ENCODE measurements at regions not wholly inside any gene's neighbourhood (a gene's known extent, or its start where the extent isn't known, plus 50 kb on each side); places are given as distances from the start of the nearest gene placed in this dataset.

DNA sequence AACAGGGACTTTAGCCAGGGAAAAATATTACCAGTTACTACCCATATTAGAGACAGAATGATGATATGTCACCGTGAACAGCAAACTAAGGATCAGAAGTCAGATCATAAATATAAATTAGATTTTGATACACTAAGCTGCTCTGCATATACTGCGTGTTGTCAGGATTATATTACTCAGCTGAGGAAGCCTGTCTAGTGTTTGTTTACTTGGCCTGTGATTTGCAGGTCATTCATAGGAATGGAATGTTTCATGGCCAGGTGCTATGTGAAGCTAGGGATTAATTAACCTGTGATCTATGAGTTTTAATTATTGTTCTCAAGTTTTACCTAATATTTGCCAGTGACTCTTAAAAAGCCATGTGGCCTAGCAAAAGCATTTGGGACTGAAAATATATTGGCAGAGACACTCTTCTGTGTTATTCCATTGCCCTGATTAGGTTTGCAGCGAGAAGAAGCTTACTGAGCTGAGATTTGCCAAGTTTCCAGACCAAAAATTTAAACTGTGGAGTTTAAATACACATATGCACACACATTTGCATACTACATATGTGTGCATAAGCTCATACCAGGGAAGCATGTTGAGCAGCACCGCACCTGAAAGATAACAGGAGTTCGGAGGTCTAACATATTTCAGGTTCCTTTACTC lies 496.3 kb upstream of the GRIA1 start:
- Mint-ChIP-seq H3K4me1 (no peaks in the 10 kb centered on the region), H3K27me3 (no peaks in the 10 kb centered on the region), H3K9me3 (peaks cover 4% of the 10 kb centered on the region), H3K36me3 (ENCODE audit: low read depth) (no peaks in the 10 kb centered on the region), H3K4me3 (no peak overlapping the region), H3K27ac (no peak overlapping the region)
- intact Hi-C loops (cut with micrococcal nuclease): no loop called here
- ATAC-seq (ENCODE audit: low read depth) (no peak), DNase-seq (no peak)
- POLR2A ChIA-PET: no interaction called here
- TF ChIP-seq, protein P1, sequence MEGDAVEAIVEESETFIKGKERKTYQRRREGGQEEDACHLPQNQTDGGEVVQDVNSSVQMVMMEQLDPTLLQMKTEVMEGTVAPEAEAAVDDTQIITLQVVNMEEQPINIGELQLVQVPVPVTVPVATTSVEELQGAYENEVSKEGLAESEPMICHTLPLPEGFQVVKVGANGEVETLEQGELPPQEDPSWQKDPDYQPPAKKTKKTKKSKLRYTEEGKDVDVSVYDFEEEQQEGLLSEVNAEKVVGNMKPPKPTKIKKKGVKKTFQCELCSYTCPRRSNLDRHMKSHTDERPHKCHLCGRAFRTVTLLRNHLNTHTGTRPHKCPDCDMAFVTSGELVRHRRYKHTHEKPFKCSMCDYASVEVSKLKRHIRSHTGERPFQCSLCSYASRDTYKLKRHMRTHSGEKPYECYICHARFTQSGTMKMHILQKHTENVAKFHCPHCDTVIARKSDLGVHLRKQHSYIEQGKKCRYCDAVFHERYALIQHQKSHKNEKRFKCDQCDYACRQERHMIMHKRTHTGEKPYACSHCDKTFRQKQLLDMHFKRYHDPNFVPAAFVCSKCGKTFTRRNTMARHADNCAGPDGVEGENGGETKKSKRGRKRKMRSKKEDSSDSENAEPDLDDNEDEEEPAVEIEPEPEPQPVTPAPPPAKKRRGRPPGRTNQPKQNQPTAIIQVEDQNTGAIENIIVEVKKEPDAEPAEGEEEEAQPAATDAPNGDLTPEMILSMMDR (IDR thresholded peaks at IDR 0.05): no peak
- CTCF ChIA-PET: no interaction called here

DNA sequence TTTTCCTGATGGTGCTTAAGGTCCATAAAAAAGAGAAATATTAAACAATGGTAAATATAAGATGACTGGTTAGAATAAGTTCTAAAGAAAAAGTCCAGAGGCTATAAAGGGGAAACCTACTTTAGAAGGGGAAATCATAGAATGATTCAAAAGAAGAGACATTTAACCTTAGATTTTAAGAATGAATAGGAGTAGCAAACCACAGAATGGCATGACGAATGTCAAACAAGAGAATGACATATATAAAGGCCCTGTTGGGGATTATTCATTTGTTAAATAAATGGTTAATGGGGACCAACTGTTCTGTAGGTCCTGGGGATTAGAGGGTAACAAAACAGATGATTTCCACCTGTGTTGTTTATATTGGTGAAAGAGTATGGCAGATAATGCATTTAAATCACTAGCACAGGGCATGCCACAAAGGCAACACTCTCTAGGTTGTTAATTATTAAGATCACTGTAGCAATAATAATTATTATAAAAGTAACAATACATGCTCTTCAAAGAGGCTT lies 495.2 kb upstream of the GRIA1 start:
- Mint-ChIP-seq H3K27ac (no peak overlapping the region), H3K4me3 (no peak overlapping the region), H3K4me1 (no peaks in the 10 kb centered on the region), H3K9me3 (peaks cover 4% of the 10 kb centered on the region), H3K36me3 (ENCODE audit: low read depth) (no peaks in the 10 kb centered on the region), H3K27me3 (no peaks in the 10 kb centered on the region)
- no peak for DNase-seq
- ChIA-PET CTCF (no interaction called here), POLR2A (no interaction called here)
- no peak for ATAC-seq (ENCODE audit: low read depth)
- intact Hi-C loops (cut with micrococcal nuclease): no loop called here
- TF ChIP-seq, protein P1 (IDR thresholded peaks at IDR 0.05): no peak

DNA sequence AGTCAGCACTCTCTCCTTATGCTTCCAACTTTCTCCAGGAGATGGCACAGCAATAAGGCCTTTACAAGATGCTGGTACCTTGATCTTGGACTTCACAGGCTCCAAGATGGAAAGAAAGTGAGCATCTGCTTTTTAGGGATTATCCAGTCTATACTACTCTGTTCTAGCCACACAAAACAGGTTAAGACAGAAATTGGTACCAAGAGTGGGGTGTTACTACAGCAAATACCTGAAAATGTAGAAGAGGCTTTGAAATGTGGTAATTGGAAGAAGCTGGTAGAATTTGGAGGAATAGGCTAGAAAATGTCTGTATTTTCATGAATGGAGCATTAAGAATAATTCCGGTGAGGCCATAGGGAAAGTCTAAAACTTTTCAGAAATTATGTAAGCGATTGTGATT lies 484.8 kb upstream of the GRIA1 start:
- no peak overlapping the region for H3K4me3 Mint-ChIP-seq
- intact Hi-C loops (cut with micrococcal nuclease): no loop called here
- TF ChIP-seq, protein P1 (IDR thresholded peaks at IDR 0.05): no peak
- CTCF ChIA-PET: no interaction called here
- DNase-seq: no peak
- ATAC-seq (ENCODE audit: low read depth): no peak
- H3K27me3 Mint-ChIP-seq: no peaks in the 10 kb centered on the region
- H3K36me3 Mint-ChIP-seq (ENCODE audit: low read depth): no peaks in the 10 kb centered on the region
- no peak overlapping the region for H3K27ac Mint-ChIP-seq
- peaks cover 22% of the 10 kb centered on the region for H3K9me3 Mint-ChIP-seq
- no peaks in the 10 kb centered on the region for H3K4me1 Mint-ChIP-seq
- POLR2A ChIA-PET: no interaction called here

DNA sequence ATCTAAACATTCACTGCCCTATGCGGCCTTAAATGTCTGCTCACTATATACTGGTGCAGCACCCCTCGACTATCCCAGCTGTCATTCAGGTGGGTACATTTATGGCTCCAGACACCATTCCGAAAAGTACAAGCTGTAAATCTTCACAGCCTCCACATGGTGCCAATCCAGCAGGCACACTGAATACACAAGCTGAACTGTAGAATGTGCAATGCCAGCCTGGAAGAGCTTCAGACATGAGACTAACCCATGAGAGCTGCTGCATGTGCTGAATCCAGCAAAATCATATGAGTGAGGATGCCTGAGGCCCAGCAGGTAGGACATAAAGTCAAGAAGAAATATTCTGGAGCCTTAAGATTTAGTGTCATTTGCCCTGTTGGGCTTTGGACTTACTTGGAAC lies 483.8 kb upstream of the GRIA1 start:
- intact Hi-C loops (cut with micrococcal nuclease): no loop called here
- Mint-ChIP-seq H3K27ac (no peak overlapping the region), H3K36me3 (ENCODE audit: low read depth) (no peaks in the 10 kb centered on the region), H3K9me3 (peaks cover 26% of the 10 kb centered on the region), H3K27me3 (no peaks in the 10 kb centered on the region), H3K4me1 (no peaks in the 10 kb centered on the region), H3K4me3 (no peak overlapping the region)
- DNase-seq (no peak), ATAC-seq (ENCODE audit: low read depth) (no peak)
- TF ChIP-seq, protein P1 (IDR thresholded peaks at IDR 0.05): no peak
- POLR2A ChIA-PET: no interaction called here
- CTCF ChIA-PET: no interaction called here

DNA sequence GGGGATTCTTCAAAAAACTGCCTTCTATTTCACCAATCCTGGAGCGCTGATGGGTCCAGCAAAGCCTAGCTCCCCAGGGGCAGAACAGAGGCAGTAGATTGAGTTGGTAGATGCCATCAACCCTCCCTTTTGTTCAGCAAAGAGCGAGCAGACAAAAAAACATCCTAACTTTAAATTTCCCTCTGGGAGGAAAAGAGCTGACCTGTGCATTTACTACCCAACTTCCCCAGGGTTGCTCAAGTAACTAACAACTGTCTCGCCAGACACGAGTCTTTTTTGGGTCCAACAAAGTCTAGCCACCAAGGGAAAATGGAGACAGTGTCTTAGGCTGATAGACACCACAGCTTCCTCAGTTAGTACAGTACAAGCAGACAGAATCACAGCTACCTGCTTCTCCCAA lies 476.3 kb upstream of the GRIA1 start:
- Mint-ChIP-seq H3K4me1 (no peaks in the 10 kb centered on the region), H3K36me3 (ENCODE audit: low read depth) (no peaks in the 10 kb centered on the region), H3K27me3 (no peaks in the 10 kb centered on the region), H3K4me3 (no peak overlapping the region), H3K27ac (no peak overlapping the region), H3K9me3 (peaks cover 9% of the 10 kb centered on the region)
- DNase-seq (no peak), ATAC-seq (ENCODE audit: low read depth) (no peak)
- CTCF ChIA-PET: no interaction called here
- TF ChIP-seq, protein P1 (IDR thresholded peaks at IDR 0.05): no peak
- POLR2A ChIA-PET: no interaction called here
- intact Hi-C loops (cut with micrococcal nuclease): no loop called here

All from activated B cell treated with CpG ODN at 0.5 μM for 24 hours (primary cell).